HG02870 (cell line): ENCODE measurements at regions not wholly inside any gene's neighbourhood (a gene's known extent, or its start where the extent isn't known, plus 50 kb on each side); places are given as distances from the start of the nearest gene placed in this dataset.

Experiments used
- ATAC-seq: cut with Tn5 transposase; IDR thresholded peaks from one replicate; pipeline ENCODE4 v1.9.1; 2021; ENCODE audit warnings: mild to moderate bottlenecking, moderate library complexity; ENCODE audit not compliant: unreplicated experiment

GRCh38 chr4:29002151-29002550 lies 1718.0 kb upstream of the PCDH7 start:
- no peak for ATAC-seq

- ATAC-seq, result no peak
Measured at GRCh38 chr4:29005838-29006237, 1714.3 kb upstream of the PCDH7 start.

GRCh38 chr4:29009908-29010307 lies 1710.3 kb upstream of the PCDH7 start:
- ATAC-seq, result no peak

- no peak for ATAC-seq
Measured at GRCh38 chr4:29013341-29013740, 1706.8 kb upstream of the PCDH7 start.

- no peak for ATAC-seq
Measured at GRCh38 chr4:29014555-29014954, 1705.6 kb upstream of the PCDH7 start.

- ATAC-seq, result no peak
Measured at GRCh38 chr4:29033703-29034102, 1686.5 kb upstream of the PCDH7 start.

GRCh38 chr4:29037501-29037900 lies 1682.7 kb upstream of the PCDH7 start:
- ATAC-seq, result no peak

- ATAC-seq, result no peak
Measured at GRCh38 chr4:29043411-29043810, 1676.8 kb upstream of the PCDH7 start.

- ATAC-seq, result no peak
Measured at GRCh38 chr4:29046186-29046585, 1674.0 kb upstream of the PCDH7 start.

- ATAC-seq, result no peak
Measured at GRCh38 chr4:29046781-29047180, 1673.4 kb upstream of the PCDH7 start.

GRCh38 chr4:29047341-29048041 lies 1672.7 kb upstream of the PCDH7 start:
- no peak for ATAC-seq

GRCh38 chr4:29051381-29051965 lies 1668.7 kb upstream of the PCDH7 start:
- no peak for ATAC-seq

- ATAC-seq, result no peak
Measured at GRCh38 chr4:29052266-29052665, 1667.9 kb upstream of the PCDH7 start.

GRCh38 chr4:29058531-29058930 lies 1661.6 kb upstream of the PCDH7 start:
- ATAC-seq, result no peak

- no peak for ATAC-seq
Measured at GRCh38 chr4:29066861-29067260, 1653.3 kb upstream of the PCDH7 start.

GRCh38 chr4:29073571-29073970 lies 1646.6 kb upstream of the PCDH7 start:
- ATAC-seq, result no peak

- ATAC-seq, result no peak
Measured at GRCh38 chr4:29075366-29075765, 1644.8 kb upstream of the PCDH7 start.

GRCh38 chr4:29079260-29079659 lies 1640.9 kb upstream of the PCDH7 start:
- ATAC-seq, result no peak

GRCh38 chr4:29081234-29081955 lies 1638.8 kb upstream of the PCDH7 start:
- ATAC-seq, result no peak

GRCh38 chr4:29082684-29083083 lies 1637.5 kb upstream of the PCDH7 start:
- no peak for ATAC-seq

- no peak for ATAC-seq
Measured at GRCh38 chr4:29085748-29086147, 1634.4 kb upstream of the PCDH7 start.

- no peak for ATAC-seq
Measured at GRCh38 chr4:29104694-29105093, 1615.5 kb upstream of the PCDH7 start.
